Limb (tissue), 2 donors: ENCODE measurements at regions not wholly inside any gene's neighbourhood (a gene's known extent, or its start where the extent isn't known, plus 50 kb on each side); places are given as distances from the start of the nearest gene placed in this dataset.

Experiments used
- DNase-seq, 2 donors: peaks; one replicate each; pipeline ENCODE4 v3.0.0-alpha.2; 2016; ENCODE audit errors: extremely low spot score in 2 of 2

- no peak for DNase-seq
These were observed 65.0 kb upstream of the TES start for GRCh38 chr7:116145245-116145852.

- DNase-seq = no peak
These were observed 62.2 kb upstream of the TES start for GRCh38 chr7:116148108-116148507.

GRCh38 chr7:116148626-116149025 is 61.7 kb upstream of the TES start:
- DNase-seq = no peak

- DNase-seq = no peak
These were observed 59.8 kb upstream of the TES start for GRCh38 chr7:116150588-116150987.

- DNase-seq = no peak
These were observed 58.1 kb upstream of the TES start for GRCh38 chr7:116152276-116152675.

- no peak for DNase-seq
These were observed 57.3 kb upstream of the TES start for GRCh38 chr7:116153050-116153449.

- no peak for DNase-seq
These were observed 50.6 kb upstream of the TES start for GRCh38 chr7:116159711-116160110.
